ENCODE measurements at regions not wholly inside any gene's neighbourhood (a gene's known extent, or its start where the extent isn't known, plus 50 kb on each side); places are given as distances from the start of the nearest gene placed in this dataset.

- Histone ChIP-seq H3K27me3 (ENCODE audit: insufficient read depth, low read length, poor library complexity, severe bottlenecking) (no peaks in the 10 kb centered on the region), H2AFZ (ENCODE audit: low read length) (no peak overlapping the region), H4K20me1 (ENCODE audit: insufficient read depth, low read length, poor library complexity, severe bottlenecking) (no peaks in the 10 kb centered on the region), H3K4me1 (ENCODE audit: insufficient read depth, low read length, poor library complexity, severe bottlenecking) (no peaks in the 10 kb centered on the region), H3K79me2 (ENCODE audit: insufficient read depth, low read length) (no peaks in the 10 kb centered on the region), H3F3A (ENCODE audit: low read depth) (no peaks in the 10 kb centered on the region), H3K4me3 (ENCODE audit: low read length, poor library complexity, severe bottlenecking) (no peak overlapping the region), H3K9ac (ENCODE audit: low read depth, low read length, poor library complexity, severe bottlenecking) (no peak overlapping the region), H3K9me3 (ENCODE audit: insufficient read depth, low read depth, low read length) (peaks cover 4% of the 10 kb centered on the region; the same call in 1 of the 2 replicates), H3K36me3 (ENCODE audit: insufficient read depth, low read length) (no peaks in the 10 kb centered on the region), H3K9me2 (replicated peaks; ENCODE audit: low read depth, low read length) (no peaks in the 10 kb centered on the region), H3K4me2 (ENCODE audit: low read depth, low read length, poor library complexity, severe bottlenecking) (no peak overlapping the region)
- TF ChIP-seq CTCF (conservative IDR thresholded peaks at IDR 0.05; ENCODE audit: low read length): no peak
These were observed 188.2 kb downstream of the SHANK2 start for GRCh38 chr11:71064183-71064582.

GRCh38 chr11:71063129-71063528 lies 189.2 kb downstream of the SHANK2 start:
- H3K4me3 ChIP-seq (ENCODE audit: low read length, poor library complexity, severe bottlenecking): no peak overlapping the region
- TF ChIP-seq CTCF (conservative IDR thresholded peaks at IDR 0.05; ENCODE audit: low read length) (no peak), EZH2phosphoT487 (IDR thresholded peaks at IDR 0.05; ENCODE audit: borderline replicate concordance) (no peak)
- H2AFZ ChIP-seq (ENCODE audit: low read length): no peak overlapping the region
- no peaks in the 10 kb centered on the region for H3K79me2 ChIP-seq (ENCODE audit: insufficient read depth, low read length)
- no peaks in the 10 kb centered on the region for H3K9me2 ChIP-seq (replicated peaks; ENCODE audit: low read depth, low read length)
- no peak overlapping the region for H3K9ac ChIP-seq (ENCODE audit: low read depth, low read length, poor library complexity, severe bottlenecking)
- no peaks in the 10 kb centered on the region for H3K27me3 ChIP-seq (ENCODE audit: insufficient read depth, low read length, poor library complexity, severe bottlenecking)
- H3K4me2 ChIP-seq (ENCODE audit: low read depth, low read length, poor library complexity, severe bottlenecking): no peak overlapping the region
- no peaks in the 10 kb centered on the region for H3K36me3 ChIP-seq (ENCODE audit: insufficient read depth, low read length)
- H3K9me3 ChIP-seq (ENCODE audit: insufficient read depth, low read depth, low read length): peaks cover 4% of the 10 kb centered on the region; the same call in 1 of the 2 replicates
- H4K20me1 ChIP-seq (ENCODE audit: insufficient read depth, low read length, poor library complexity, severe bottlenecking): no peaks in the 10 kb centered on the region
- no peaks in the 10 kb centered on the region for H3K4me1 ChIP-seq (ENCODE audit: insufficient read depth, low read length, poor library complexity, severe bottlenecking)
- H3F3A ChIP-seq (ENCODE audit: low read depth): no peaks in the 10 kb centered on the region

- no peak for TF ChIP-seq CTCF (conservative IDR thresholded peaks at IDR 0.05; ENCODE audit: low read length)
- TF ChIP-seq EZH2phosphoT487 (IDR thresholded peaks at IDR 0.05; ENCODE audit: borderline replicate concordance): no peak
- H3K79me2 ChIP-seq (ENCODE audit: insufficient read depth, low read length): no peaks in the 10 kb centered on the region
These were observed 190.2 kb downstream of the SHANK2 start for GRCh38 chr11:71062199-71062598.

More at GRCh38 chr11:71062199-71062598, 190.2 kb downstream of the SHANK2 start:
- H2AFZ ChIP-seq (ENCODE audit: low read length): no peak overlapping the region
- no peaks in the 10 kb centered on the region for H3K27me3 ChIP-seq (ENCODE audit: insufficient read depth, low read length, poor library complexity, severe bottlenecking)
- H3K9me3 ChIP-seq (ENCODE audit: insufficient read depth, low read depth, low read length): peaks cover 4% of the 10 kb centered on the region; the same call in 1 of the 2 replicates
- no peaks in the 10 kb centered on the region for H4K20me1 ChIP-seq (ENCODE audit: insufficient read depth, low read length, poor library complexity, severe bottlenecking)
- H3K9me2 ChIP-seq (replicated peaks; ENCODE audit: low read depth, low read length): no peaks in the 10 kb centered on the region
- H3F3A ChIP-seq (ENCODE audit: low read depth): no peaks in the 10 kb centered on the region
- no peak overlapping the region for H3K4me2 ChIP-seq (ENCODE audit: low read depth, low read length, poor library complexity, severe bottlenecking)
- H3K4me3 ChIP-seq (ENCODE audit: low read length, poor library complexity, severe bottlenecking): no peak overlapping the region
- H3K36me3 ChIP-seq (ENCODE audit: insufficient read depth, low read length): no peaks in the 10 kb centered on the region
- H3K4me1 ChIP-seq (ENCODE audit: insufficient read depth, low read length, poor library complexity, severe bottlenecking): no peaks in the 10 kb centered on the region
- no peak overlapping the region for H3K9ac ChIP-seq (ENCODE audit: low read depth, low read length, poor library complexity, severe bottlenecking)
